Mucosa of gallbladder (tissue), 1 donor: ENCODE measurements at regions not wholly inside any gene's neighbourhood (a gene's known extent, or its start where the extent isn't known, plus 50 kb on each side); places are given as distances from the start of the nearest gene placed in this dataset.
"Not testable (repeated sequence)": the region's sequence is repeated elsewhere in the genome, so short reads cannot be mapped to it uniquely, and the experiment has no call there.

Source experiments
- DNase-seq: peaks from one replicate; pipeline ENCODE4 v3.0.0-alpha.2; 2020; ENCODE audit warnings: low spot score
- donor health status: DM: no; HTN: no; CAD: no.

- not testable (repeated sequence) for DNase-seq
These were observed 223.7 kb upstream of the ANKRD20A1 start for GRCh38 chr9:67635067-67635466.

DNA sequence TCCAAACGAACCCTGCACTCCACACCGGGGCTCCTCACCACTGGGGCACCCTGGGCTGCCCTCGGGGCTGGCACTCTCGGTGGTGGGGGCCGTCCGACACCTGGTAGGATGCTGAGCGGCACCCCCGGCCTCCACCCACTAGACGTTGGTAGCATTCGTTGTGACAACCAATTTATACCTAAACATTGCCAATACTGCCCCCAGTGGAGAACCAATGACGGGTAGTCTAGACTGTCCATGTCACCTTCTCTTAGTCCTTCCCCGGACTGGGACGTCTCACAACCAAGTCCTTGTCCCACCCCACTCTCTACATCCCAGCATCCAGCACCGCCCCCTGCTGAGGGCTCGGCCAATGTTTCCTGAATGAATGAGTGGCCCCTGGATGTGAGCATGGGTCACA, 246.8 kb upstream of the ANKRD20A1 start:
- DNase-seq, result not testable (repeated sequence)

DNA sequence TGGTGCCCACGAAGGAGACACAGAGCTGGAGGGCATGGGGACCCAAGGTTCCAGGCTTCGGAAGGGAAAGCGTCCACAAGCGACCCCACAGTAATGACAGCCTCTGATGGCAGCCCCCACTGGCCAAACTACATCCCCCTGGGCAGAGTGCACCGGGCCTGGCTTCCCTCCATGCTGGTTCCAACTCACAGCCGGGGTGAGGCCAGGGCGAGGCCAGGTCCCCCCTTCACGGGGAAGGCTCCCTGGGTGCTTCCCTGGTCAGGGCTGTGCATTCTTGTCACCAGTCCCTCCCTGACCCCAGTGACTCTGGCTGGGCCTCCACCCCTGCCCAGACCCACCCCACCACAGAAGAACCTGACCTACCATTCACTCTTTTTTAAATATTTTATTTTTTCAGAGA, 248.9 kb upstream of the ANKRD20A1 start:
- DNase-seq, result not testable (repeated sequence)

DNA sequence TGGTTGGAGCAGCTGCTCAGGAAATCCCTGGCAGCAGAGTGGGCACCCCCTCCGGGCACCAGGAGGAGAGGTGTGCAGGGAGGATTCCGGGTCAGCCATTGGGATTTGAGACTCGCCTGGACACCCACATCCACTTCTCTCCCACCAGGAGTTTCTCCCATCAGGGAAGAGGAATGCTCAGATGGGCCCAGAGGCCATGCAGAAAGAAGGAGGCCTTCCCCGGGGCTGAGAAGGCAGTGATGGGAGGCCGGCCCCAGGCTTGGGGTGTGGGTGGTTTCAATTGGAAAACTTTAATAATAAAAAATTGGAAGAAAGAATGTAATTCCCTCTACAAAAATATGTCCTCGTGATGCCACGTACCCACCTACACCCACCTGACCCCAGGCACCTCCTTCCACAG, 249.3 kb upstream of the ANKRD20A1 start:
- not testable (repeated sequence) for DNase-seq

- not testable (repeated sequence) for DNase-seq
These were observed 253.6 kb upstream of the ANKRD20A1 start for GRCh38 chr9:67605113-67605512.

- DNase-seq, result not testable (repeated sequence)
These were observed 255.1 kb upstream of the ANKRD20A1 start for GRCh38 chr9:67603609-67604008.

DNA sequence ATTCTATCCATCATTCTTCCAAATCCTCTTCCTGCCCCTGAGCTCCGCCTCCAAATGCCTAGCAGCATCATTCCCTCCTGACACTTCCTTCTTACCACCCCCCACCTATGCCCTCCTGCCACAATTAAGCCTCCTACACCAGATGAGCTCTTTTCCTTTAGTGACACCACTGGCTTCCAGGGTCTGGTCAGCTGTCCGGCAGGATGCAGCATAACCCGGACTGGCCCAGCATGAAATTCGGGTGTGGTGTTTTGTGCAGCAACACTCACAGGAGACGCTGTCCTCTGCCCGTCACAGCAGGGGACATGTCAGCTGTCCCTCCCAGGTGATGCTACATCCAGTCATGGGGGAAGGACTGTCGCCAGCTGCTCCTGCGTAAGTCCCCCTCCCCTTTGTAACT, 266.3 kb upstream of the ANKRD20A1 start:
- DNase-seq, result not testable (repeated sequence)

DNA sequence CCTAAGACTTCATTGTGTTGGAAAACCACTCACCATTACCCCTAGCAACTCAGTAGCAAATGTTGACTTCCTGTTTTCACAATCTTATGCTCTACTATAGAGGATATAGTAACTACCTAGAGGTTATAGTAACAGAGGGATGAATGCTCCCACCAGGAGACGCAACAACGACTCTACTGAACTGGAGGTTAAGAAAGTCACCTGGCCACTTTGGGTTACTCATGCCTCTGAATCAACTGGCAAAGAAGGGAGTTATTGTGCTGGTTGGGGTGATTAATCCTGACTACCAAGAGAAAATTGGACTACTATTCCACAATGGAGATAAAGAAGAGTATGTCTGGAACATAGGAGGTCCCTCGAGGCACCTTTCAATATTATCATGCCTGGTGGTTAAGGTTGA, 302.9 kb upstream of the ANKRD20A1 start:
- DNase-seq, result not testable (repeated sequence)

- not testable (repeated sequence) for DNase-seq
These were observed 308.7 kb upstream of the ANKRD20A1 start for GRCh38 chr9:67550044-67550443.

- DNase-seq, result not testable (repeated sequence)
These were observed 328.9 kb upstream of the ANKRD20A1 start for GRCh38 chr9:67529834-67530233.

DNA sequence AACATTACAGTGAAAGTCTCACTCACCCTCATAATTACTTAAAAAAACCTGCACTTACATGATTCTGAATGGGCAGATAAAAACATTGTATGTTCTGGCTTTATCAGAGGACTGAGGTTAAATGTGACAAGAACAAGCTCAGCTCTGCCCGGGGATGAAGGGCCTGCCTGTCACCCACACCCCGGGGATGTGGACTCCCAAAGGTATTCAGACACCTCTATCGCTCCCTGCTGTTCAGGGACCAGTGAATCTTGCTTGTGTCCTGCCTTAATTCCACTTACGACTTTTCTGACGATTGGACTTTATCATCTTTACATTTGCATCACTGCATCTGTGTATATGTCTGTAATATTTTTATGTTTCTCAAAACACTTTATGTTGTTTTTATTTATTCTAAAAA, 341.8 kb upstream of the ANKRD20A1 start:
- not testable (repeated sequence) for DNase-seq

DNA sequence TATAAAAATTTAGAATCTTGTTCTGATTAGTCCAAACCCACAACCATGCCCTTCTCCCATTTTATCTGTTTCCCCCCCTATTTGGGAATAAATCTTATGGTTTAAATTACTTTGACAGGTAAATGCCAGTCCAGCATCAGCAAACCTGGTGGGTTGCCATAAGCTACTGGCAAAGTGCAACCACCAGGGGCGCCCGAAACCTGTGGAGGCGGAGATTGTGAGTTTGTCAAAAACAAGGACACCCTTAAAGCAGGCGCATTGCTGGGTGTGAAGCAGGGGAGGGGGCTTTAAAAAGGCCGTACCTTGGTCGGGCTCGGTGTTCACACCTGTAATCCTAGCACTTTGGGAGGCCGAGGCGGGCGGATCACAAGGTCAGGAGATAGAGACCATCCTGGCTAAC, 344.1 kb upstream of the ANKRD20A1 start:
- DNase-seq, result not testable (repeated sequence)

DNA sequence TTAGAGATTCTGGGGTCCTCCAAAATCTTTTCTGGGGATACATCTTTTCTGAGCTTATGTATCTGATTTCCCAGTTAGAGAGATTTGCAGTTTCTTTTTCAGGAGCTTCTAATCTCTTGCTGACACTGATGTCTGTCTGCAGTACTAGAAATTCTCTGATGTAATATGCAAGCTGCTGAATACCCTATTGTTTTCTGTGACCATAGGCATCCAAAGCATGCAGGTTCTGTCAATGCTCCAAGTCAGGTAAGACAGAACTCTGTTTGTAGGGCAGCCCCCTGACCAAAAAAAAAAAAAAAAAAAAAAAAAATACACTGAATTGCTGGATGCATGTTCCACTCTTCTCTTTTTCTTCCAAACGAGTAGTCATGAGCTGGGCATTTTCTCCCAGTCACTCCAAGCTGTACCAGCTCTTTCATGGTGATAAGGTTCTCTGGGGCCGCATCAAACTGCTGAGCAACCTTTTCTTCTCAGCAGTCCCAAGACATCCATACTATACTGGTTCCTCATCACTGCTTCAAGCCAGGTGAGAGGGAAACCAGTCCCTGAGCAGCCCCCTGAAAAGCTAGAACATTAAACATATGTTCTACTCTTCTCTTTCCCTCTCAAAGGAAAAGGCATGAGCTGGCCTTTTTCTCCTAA, 354.9 kb upstream of the ANKRD20A1 start:
- not testable (repeated sequence) for DNase-seq

- not testable (repeated sequence) for DNase-seq
These were observed 366.7 kb upstream of the ANKRD20A1 start for GRCh38 chr9:67492028-67492427.

DNA sequence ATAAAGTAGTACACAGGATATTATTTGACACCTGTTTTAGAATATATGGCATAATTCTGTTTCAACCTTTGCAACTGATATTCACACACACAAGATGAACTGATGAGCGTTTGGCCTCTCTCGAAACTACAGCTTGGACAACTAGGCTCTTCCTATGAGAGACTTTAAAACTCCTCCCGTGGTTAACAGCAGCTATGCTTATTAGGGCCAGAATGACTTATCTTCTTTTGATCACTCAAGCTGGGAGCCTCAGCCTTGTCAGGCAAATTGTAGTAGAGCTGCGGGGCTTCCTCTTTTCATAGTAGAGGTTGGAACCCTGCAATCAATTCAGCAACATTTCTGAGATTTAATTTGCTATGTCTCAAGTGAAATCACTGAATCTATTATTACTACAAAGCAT, 381.3 kb upstream of the ANKRD20A1 start:
- not testable (repeated sequence) for DNase-seq

- DNase-seq, result not testable (repeated sequence)
These were observed 388.0 kb upstream of the ANKRD20A1 start for GRCh38 chr9:67470739-67471138.

GRCh38 chr9:67468326-67468725, 390.4 kb upstream of the ANKRD20A1 start:
- DNase-seq, result not testable (repeated sequence)

- DNase-seq, result not testable (repeated sequence)
These were observed 396.7 kb upstream of the ANKRD20A1 start for GRCh38 chr9:67461796-67462757.

- not testable (repeated sequence) for DNase-seq
These were observed 405.8 kb upstream of the ANKRD20A1 start for GRCh38 chr9:67452941-67453340.

- not testable (repeated sequence) for DNase-seq
These were observed 416.4 kb upstream of the ANKRD20A1 start for GRCh38 chr9:67442313-67442712.

- DNase-seq, result not testable (repeated sequence)
These were observed 421.7 kb upstream of the ANKRD20A1 start for GRCh38 chr9:67437011-67437410.

- not testable (repeated sequence) for DNase-seq
These were observed 432.5 kb upstream of the SPATA31A3 start for GRCh38 chr9:67424881-67425280.
